Heart left ventricle (tissue), 13 donors: ENCODE measurements at regions not wholly inside any gene's neighbourhood (a gene's known extent, or its start where the extent isn't known, plus 50 kb on each side); places are given as distances from the start of the nearest gene placed in this dataset.
"Not testable (repeated sequence)": the region's sequence is repeated elsewhere in the genome, so short reads cannot be mapped to it uniquely, and the experiment has no call there.

Experiments used
- POLR2A ChIP-seq, 2 donors: fragments of 450-650 bp; IDR thresholded peaks; one replicate each; pipeline ENCODE4 v1.6.1; 2017; ENCODE audit warnings: antibody characterized with exemption in 2 of 2, mild to moderate bottlenecking in 2 of 2, moderate library complexity in 2 of 2
- TF ChIP-seq, protein P1 (sequence below), 12 donors: fragments of 200-600 bp; sonication (generic) in 4 of 12; IDR thresholded peaks; one replicate each; pipeline versions ENCODE4 v1.5.0 to v1.8.0; 2018 to 2022; ENCODE audit warnings: antibody characterized with exemption in 12 of 12, mild to moderate bottlenecking in 5 of 12
- donor health status: ischemic (EF 13 %, LVEDD 7.1; RV severe dilation, severe dysfunction).
- donor health status: DM: no; HTN: yes; CAD: no.
- donor health status: DM: no; HTN: no; CAD: no.
- donor health status: ischemic (EF 25% LVEDD 6.9; RV normal size, moderate dysfunction).
- donor health status: ischemic (EF 25% LVEDD 5.7; RV mildly dilated, moderate dysfunction).
- donor health status: ischemic (EF 35%, LVEDD 5.7; RV mildly dilated, moderate dysfunction).
- donor health status: nonischemic (EF 11% LVEDD 7.7; RV severe dilation, severe dysfunction).
- donor health status: DM: yes; HTN: yes; CAD: no.
- donor health status: PGD.
- donor health status: ischemic (EF 29% LVEDD 5.4; RV normal size, mild dysfunction).
- donor health status: nonischemic (EF 23%, LVEDD 6.1; RV moderate dilation, normal function).

DNA sequence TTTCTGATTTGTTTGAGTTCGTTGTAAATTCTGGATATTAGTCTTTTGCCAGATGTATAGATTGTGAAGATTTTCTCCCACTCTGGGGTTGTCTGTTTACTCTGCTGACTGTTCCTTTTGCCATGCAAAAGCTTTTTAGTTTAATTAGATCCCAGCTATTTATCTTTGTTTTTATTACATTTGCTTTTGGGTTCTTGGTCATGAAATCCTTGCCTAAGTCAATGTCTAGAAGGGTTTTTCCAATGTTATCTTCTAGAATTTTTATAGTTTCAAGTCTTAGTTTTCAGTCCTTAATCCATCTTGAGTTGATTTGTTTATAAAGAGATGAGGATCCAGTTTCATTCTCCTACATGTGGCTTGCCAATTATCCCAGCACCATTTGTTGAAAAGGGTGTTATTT is 68.7 kb upstream of the ZPLD1 start:
- TF ChIP-seq, protein P1, sequence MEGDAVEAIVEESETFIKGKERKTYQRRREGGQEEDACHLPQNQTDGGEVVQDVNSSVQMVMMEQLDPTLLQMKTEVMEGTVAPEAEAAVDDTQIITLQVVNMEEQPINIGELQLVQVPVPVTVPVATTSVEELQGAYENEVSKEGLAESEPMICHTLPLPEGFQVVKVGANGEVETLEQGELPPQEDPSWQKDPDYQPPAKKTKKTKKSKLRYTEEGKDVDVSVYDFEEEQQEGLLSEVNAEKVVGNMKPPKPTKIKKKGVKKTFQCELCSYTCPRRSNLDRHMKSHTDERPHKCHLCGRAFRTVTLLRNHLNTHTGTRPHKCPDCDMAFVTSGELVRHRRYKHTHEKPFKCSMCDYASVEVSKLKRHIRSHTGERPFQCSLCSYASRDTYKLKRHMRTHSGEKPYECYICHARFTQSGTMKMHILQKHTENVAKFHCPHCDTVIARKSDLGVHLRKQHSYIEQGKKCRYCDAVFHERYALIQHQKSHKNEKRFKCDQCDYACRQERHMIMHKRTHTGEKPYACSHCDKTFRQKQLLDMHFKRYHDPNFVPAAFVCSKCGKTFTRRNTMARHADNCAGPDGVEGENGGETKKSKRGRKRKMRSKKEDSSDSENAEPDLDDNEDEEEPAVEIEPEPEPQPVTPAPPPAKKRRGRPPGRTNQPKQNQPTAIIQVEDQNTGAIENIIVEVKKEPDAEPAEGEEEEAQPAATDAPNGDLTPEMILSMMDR (IDR thresholded peaks at IDR 0.05): not testable (repeated sequence)
- not testable (repeated sequence) for TF ChIP-seq POLR2A (IDR thresholded peaks at IDR 0.05)
